K562 (cell line): ENCODE measurements at regions not wholly inside any gene's neighbourhood (a gene's known extent, or its start where the extent isn't known, plus 50 kb on each side); places are given as distances from the start of the nearest gene placed in this dataset.

ENCODE experiments used
- ERF ChIP-seq: fragments of 450-650 bp; formaldehyde crosslinking; IDR thresholded peaks from 2 replicates; pipeline ENCODE4 v1.4.0; 2020; ENCODE audit warnings: mild to moderate bottlenecking, mixed read lengths
- ESRRA ChIP-seq: fragments of 450-650 bp; IDR thresholded peaks from 2 replicates; pipeline ENCODE4 v1.6.1; 2014; ENCODE audit warnings: low read depth, mild to moderate bottlenecking, moderate library complexity, borderline replicate concordance
- GTF2F1 ChIP-seq: IDR thresholded peaks from 2 replicates; pipeline ENCODE4 v1.6.1; 2011; ENCODE audit warnings: low read depth, low read length, improper control_type of control experiment
- HDGF ChIP-seq: fragments of 450-650 bp; IDR thresholded peaks from 2 replicates; pipeline ENCODE4 v1.6.1; 2016
- TF ChIP-seq, protein P1 (sequence below), 3 experiments: IDR thresholded peaks in 2 of 3; conservative IDR thresholded peaks in 1 of 3; 2 replicates each; pipeline ENCODE4 v1.5.1; 2011 to 2012; ENCODE audit warnings: low read length in 3 of 3, mild to moderate bottlenecking in 3 of 3, control low read depth in 2 of 3, improper control_type of control experiment in 1 of 3, inconsistent platforms in 1 of 3, low read depth in 1 of 3, mixed read lengths in 1 of 3, moderate library complexity in 1 of 3; ENCODE audit not compliant: insufficient read depth in 2 of 3

GRCh38 chr14:65360144-65360784 is 52.3 kb upstream of the FUT8 start:
- TF ChIP-seq, protein P1, sequence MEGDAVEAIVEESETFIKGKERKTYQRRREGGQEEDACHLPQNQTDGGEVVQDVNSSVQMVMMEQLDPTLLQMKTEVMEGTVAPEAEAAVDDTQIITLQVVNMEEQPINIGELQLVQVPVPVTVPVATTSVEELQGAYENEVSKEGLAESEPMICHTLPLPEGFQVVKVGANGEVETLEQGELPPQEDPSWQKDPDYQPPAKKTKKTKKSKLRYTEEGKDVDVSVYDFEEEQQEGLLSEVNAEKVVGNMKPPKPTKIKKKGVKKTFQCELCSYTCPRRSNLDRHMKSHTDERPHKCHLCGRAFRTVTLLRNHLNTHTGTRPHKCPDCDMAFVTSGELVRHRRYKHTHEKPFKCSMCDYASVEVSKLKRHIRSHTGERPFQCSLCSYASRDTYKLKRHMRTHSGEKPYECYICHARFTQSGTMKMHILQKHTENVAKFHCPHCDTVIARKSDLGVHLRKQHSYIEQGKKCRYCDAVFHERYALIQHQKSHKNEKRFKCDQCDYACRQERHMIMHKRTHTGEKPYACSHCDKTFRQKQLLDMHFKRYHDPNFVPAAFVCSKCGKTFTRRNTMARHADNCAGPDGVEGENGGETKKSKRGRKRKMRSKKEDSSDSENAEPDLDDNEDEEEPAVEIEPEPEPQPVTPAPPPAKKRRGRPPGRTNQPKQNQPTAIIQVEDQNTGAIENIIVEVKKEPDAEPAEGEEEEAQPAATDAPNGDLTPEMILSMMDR (IDR thresholded peaks at IDR 0.05 in 2 of 3, conservative IDR thresholded peaks at IDR 0.05 in 1 of 3; ENCODE audit: insufficient read depth in 2 of 3, low read depth in 1 of 3, low read length in 3 of 3) = no peak
- TF ChIP-seq ERF (CRISPR knock-in tag) (no peak), HDGF (no peak), ESRRA (no peak), GTF2F1 (no peak)
